ENCODE measurements at regions not wholly inside any gene's neighbourhood (a gene's known extent, or its start where the extent isn't known, plus 50 kb on each side); places are given as distances from the start of the nearest gene placed in this dataset.

GRCh38 chr5:52504584-52505240 lies 283.0 kb upstream of the ITGA1 start:
- DNase-seq: peak; percentile 86

- no peak for DNase-seq
These were observed 270.0 kb upstream of the ITGA1 start for GRCh38 chr5:52517667-52518066.

DNA sequence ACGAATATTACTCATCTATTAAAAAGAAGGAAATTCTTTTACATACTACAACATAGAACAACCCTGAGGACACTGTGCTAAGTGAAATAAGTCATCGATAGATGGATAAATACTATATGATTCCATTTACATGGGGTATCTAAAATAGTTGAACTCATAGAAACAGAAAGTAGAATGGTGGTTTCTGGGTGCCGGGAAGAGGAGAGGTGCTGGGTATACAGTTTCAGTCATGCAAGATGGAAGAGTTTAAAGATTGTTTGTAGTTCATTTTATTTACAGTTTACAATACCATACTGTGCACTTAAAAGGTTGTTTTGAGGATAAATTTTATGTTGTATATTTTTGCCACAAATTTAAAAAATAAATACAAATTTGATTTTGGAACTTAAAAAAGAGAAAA lies 267.5 kb upstream of the ITGA1 start:
- no peak for DNase-seq

DNA sequence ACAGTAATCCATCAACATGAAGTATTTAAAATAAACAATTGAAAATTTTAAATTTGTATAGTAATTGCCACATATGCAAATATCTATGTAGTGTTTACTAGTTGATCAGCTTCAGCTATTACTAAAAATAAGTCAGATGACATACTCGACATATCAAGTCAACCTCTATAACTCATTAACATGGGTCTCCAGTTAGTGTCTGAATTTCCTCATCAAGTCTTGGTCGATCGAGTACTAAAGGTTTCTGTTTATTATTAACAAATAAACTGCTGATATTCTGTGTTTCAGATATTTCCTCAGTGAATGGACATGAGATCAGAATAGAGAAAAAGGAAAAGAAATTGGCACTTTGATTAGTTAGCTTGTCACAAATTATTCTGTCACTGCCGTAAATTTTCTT lies 266.5 kb upstream of the ITGA1 start:
- no peak for DNase-seq

DNA sequence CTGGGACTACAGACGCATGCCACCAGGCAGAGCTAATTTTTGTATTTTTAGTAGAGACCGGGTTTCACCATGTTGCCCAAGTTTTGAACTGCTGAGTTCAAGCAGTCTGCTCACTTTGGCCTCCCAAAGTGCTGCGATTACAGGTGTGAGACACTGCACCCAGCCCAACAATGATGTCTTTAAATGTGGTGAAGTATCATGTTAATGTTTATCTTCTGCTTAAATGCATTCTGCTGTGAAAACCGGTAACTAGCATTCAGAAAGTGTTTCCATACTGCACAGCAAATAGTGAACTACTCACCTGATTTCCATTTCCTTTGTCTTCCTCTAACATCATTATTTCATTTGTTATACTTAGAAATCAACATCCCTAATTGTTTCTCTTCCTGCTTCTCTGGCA lies 264.0 kb upstream of the ITGA1 start:
- peak; percentile 46 for DNase-seq

DNA sequence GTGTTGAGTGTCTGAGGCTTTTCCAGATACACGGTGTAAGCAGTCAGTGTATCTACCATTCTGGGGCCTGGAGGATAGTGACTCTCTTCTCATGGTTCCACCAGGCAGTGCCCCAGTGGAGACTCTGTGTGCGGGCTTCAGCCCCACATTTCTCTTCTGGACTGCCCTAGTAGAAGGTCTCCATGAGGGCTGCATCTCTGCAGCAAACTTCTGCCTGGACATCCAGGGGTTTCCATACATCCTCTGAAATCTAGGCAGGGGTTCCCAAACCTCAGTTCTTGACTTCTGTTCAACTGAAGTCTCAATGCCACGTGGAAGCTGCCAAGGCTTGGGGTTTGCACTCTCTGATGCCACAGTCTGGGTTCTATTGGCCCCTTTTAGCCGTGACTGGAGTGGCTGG lies 256.6 kb upstream of the ITGA1 start:
- DNase-seq: peak; percentile 22

DNA sequence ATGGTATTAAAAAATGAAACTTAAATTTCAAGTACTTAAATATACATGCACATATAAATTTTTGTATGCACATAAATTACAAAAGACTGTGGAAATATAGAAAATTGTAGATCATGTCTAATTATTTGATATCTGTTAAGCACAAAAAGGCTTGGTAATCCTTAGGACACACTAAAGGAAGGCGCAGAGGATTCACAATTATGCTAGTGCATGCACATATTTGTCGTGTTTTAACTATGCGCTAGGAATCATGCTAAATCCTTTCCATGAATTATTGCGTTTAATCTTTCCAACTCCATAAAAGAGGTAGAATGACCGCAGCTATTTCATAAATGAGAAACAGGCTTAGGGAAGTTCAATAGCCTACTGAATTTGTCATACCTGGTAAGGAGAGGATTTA lies 244.1 kb upstream of the ITGA1 start:
- no peak for DNase-seq

GRCh38 chr5:52544738-52545137 lies 243.0 kb upstream of the ITGA1 start:
- no peak for DNase-seq

- DNase-seq: no peak
These were observed 233.4 kb upstream of the ITGA1 start for GRCh38 chr5:52554293-52554692.

GRCh38 chr5:52560366-52560765 lies 227.3 kb upstream of the ITGA1 start:
- DNase-seq: peak; percentile 91

DNA sequence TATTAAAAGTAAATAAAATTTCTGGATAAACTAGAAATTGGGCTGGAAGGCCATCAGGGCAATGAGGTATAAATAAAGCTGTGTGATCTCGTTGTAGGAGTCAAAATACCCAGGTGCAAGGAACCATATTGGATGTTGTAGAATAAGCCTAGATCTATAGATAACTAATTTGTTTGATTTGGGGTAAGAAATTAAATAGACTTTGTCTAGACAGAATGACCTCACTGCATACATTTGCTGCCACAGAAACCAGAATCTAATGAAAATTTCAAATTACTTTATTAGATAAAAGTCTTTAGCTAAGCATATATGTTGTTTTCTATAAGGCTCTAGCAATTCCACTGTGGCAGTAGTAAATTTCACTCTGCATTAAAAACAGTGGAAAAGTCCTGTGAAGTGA lies 225.2 kb upstream of the ITGA1 start:
- DNase-seq: peak; percentile 12

DNA sequence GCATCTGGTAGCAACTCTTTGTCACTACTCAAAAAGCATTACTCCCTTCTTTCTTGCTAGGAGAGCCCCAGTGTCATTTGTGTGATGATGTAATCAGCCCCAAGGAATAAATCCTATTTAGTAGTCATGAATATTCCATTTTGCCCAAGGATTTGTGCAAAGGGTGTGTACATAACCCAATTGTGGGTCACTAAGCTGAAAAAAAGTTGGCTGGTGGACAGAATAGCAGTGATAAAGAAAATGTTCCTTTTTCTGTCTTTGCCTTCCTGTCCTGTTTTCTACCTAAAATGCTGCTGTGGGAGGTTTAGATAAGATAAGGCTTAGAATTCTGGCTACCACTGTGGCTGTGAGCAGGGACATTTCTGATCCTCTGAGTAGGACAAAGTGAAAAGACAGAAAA lies 223.1 kb upstream of the ITGA1 start:
- DNase-seq: no peak

GRCh38 chr5:52577546-52577945 lies 210.2 kb upstream of the ITGA1 start:
- no peak for DNase-seq

- DNase-seq: peak; percentile 63
These were observed 208.3 kb upstream of the ITGA1 start for GRCh38 chr5:52579391-52579790.

DNA sequence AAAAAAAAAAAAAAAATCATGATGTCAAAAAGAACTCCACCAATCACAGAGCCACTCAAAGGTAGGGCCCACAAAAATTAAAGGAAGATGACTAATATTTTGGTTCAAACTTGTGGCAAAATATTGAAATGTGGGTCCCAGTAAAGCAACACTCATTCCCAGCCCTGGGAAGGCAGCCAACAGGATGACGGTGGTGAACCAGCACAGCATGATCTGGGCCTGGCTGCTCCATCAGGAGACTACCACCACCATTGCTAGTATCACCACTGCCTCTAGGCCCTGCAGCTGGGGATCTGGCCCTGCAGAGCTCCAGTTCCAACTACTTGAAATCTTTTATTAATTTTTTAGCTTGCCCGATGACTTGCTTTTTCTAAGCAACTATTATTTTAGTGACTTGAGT lies 206.8 kb upstream of the ITGA1 start:
- peak; percentile 13 for DNase-seq

DNA sequence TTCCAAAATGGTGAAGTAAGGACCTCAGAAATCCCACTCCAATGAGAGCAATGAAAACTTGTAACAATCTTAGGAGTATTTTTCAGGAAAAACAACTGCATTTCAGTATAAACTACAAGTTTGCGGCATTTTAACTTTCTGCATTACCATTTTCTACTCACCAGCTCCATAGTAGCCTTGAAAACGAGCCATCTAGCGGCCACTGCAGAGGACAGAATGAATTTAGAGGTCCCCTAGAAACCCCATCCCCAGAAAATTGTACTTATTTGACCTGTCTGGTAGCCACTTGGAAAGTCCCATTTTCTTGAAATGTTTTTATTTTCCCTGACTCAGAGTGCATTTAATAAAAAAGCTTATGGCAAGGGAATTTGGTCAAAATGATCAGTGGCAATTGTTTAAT lies 205.4 kb upstream of the ITGA1 start:
- no peak for DNase-seq

DNA sequence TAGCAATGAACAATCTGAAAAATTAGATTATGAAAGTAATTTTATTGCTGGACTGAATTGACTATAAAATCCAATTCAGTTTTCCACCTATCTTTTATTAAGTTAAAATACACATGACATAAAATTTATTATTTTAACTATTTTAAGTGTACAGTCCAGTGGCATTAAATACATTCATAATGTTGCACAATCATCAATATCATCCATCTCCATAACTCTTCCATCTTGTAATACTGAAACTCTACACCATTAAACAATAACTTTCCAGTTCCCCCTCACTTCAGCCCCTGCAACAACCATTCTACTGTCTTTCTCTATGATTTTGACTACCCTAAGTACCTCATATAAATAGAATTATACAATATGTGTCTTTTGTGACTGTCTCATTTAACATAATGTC lies 200.6 kb upstream of the ITGA1 start:
- no peak for DNase-seq

DNA sequence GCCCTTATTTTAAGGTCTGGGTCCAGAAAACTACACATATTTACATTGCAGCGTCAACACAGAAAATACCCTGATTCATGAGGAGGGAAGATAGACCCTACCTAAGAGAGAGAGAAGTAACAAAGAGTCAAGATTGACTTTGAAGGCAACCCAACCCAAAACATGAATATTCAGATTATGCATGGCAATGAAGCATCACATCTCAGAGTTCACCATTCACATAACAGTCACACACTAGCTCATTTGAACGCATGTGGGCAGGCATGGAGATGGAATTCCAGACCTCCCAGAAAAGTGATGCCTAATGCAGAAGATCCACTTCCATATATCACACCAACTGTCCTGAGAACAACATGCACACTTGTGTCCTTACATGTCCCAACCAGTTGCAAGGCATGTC lies 190.1 kb upstream of the ITGA1 start:
- DNase-seq: no peak

- DNase-seq: peak; percentile 67
These were observed 188.7 kb upstream of the ITGA1 start for GRCh38 chr5:52598968-52599367.

DNA sequence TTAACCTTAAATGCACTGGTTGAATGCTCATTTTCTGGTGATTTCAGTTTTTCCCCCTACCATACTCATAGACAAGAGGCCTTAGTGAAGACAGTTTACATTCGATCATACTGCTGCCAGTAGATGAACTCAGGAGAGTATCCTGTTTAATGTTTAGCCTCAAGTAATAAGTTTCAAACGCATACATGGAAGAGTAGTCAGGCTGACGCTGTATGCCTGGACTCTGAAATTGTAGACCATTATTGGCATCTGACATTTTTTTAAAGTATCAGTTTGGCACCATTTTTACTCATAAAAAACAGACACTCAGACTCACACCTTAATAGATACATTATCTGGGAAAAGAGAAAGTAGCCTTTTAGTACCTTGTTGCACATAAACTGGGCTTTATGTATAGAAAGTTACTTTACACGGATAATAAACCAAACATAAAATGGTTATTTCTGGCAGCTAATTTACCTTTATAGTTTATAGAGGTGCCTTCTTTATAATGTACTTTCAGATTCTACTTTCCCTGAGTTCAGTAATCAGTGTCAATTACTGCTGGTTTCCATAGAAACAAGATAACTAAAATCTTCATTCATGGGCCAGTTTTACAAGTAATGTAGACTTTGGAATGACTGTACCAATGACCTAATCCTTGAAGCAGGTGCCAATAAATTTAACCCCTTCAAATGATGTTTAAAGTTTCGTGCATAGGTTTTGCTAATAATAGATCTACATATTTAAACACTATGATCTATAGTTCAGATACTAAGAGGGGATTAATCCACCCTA lies 183.8 kb upstream of the ITGA1 start:
- peak; percentile 16 for DNase-seq

GRCh38 chr5:52605317-52606313 lies 182.1 kb upstream of the ITGA1 start:
- peak; percentile 8 for DNase-seq

GRCh38 chr5:52607227-52607824 lies 180.4 kb upstream of the ITGA1 start:
- DNase-seq: peak; percentile 75

GRCh38 chr5:52620315-52620714 lies 167.4 kb upstream of the ITGA1 start:
- no peak for DNase-seq
